Vagina (tissue), 2 donors: ENCODE measurements at regions not wholly inside any gene's neighbourhood (a gene's known extent, or its start where the extent isn't known, plus 50 kb on each side); places are given as distances from the start of the nearest gene placed in this dataset.

Experiments used
- DNase-seq, 2 donors: peaks; one replicate each; pipeline ENCODE4 v3.0.0-alpha.2; 2017; ENCODE audit errors: extremely low spot score in 2 of 2
- H3K27ac ChIP-seq: fragments of 200-600 bp; sonication (generic); one replicate; pipeline ENCODE4 v1.5.1; 2019
- H3K27me3 ChIP-seq: fragments of 200-600 bp; sonication (generic); one replicate; pipeline ENCODE4 v1.5.1; 2019
- H3K36me3 ChIP-seq, 2 donors: fragments of 200-600 bp; sonication (generic); one replicate each; pipeline ENCODE4 v1.5.1; 2017 to 2019
- H3K4me1 ChIP-seq: fragments of 200-600 bp; sonication (generic); one replicate; pipeline ENCODE4 v1.5.1; 2019
- H3K4me3 ChIP-seq, 2 donors: fragments of 200-600 bp; sonication (generic); 1 replicate in 1 of 2; 2 replicates in 1 of 2; pipeline ENCODE4 v1.5.1; 2016 to 2019
- H3K9me3 ChIP-seq: fragments of 200-600 bp; sonication (generic); one replicate; pipeline ENCODE4 v1.5.1; 2019
- POLR2A ChIP-seq, 2 donors: fragments of 450-650 bp; IDR thresholded peaks; one replicate each; pipeline ENCODE4 v1.6.1; 2017; ENCODE audit warnings: antibody characterized with exemption in 2 of 2, mild to moderate bottlenecking in 2 of 2, moderate library complexity in 2 of 2
- POLR2AphosphoS5 ChIP-seq, 2 donors: sonication (generic); formaldehyde crosslinking; IDR thresholded peaks; one replicate each; pipeline ENCODE4 v1.9.0; 2017; ENCODE audit warnings: antibody characterized with exemption in 2 of 2, mild to moderate bottlenecking in 2 of 2, low read depth in 1 of 2; ENCODE audit not compliant: insufficient read depth in 1 of 2
- intact Hi-C: fragments of 100-400 bp; cut with DNase I; formaldehyde crosslinking; loops from one replicate; pipeline ENCODE4 v1.15.1; 2023
- TF ChIP-seq, protein P1 (sequence below), 3 experiments: fragments of 450-650 bp in 2 of 3; fragments of 200-600 bp in 1 of 3; sonication (generic) in 1 of 3; IDR thresholded peaks; one replicate each; pipeline ENCODE4 v1.5.1; 2017 to 2019; ENCODE audit warnings: antibody characterized with exemption in 3 of 3, mild to moderate bottlenecking in 2 of 3, moderate library complexity in 2 of 3

DNA sequence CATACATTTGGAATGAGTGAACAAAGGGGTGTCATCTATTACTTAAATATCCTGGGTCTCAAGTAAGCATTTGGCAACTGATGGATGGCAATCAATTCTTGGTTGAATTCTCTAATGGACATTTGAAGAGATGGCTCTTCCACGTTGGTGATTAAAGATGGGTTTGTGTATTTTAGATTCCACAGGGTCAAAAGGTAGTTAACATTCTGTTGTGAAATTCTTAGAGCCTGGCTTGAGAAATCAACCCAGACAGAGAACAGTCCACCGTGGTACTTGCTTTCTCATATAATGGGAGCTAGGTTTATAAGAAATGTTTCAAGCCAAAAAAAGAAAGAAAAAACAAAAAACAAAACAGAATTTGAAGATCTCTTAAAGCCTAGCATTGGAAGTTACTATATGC is 355.9 kb upstream of the PITX2 start:
- TF ChIP-seq POLR2A (IDR thresholded peaks at IDR 0.05) = no peak
- no peak for TF ChIP-seq POLR2AphosphoS5 (IDR thresholded peaks at IDR 0.05; ENCODE audit: insufficient read depth in 1 of 2, low read depth in 1 of 2)
- TF ChIP-seq, protein P1, sequence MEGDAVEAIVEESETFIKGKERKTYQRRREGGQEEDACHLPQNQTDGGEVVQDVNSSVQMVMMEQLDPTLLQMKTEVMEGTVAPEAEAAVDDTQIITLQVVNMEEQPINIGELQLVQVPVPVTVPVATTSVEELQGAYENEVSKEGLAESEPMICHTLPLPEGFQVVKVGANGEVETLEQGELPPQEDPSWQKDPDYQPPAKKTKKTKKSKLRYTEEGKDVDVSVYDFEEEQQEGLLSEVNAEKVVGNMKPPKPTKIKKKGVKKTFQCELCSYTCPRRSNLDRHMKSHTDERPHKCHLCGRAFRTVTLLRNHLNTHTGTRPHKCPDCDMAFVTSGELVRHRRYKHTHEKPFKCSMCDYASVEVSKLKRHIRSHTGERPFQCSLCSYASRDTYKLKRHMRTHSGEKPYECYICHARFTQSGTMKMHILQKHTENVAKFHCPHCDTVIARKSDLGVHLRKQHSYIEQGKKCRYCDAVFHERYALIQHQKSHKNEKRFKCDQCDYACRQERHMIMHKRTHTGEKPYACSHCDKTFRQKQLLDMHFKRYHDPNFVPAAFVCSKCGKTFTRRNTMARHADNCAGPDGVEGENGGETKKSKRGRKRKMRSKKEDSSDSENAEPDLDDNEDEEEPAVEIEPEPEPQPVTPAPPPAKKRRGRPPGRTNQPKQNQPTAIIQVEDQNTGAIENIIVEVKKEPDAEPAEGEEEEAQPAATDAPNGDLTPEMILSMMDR (IDR thresholded peaks at IDR 0.05) = no peak
- intact Hi-C loops = no loop called here

DNA sequence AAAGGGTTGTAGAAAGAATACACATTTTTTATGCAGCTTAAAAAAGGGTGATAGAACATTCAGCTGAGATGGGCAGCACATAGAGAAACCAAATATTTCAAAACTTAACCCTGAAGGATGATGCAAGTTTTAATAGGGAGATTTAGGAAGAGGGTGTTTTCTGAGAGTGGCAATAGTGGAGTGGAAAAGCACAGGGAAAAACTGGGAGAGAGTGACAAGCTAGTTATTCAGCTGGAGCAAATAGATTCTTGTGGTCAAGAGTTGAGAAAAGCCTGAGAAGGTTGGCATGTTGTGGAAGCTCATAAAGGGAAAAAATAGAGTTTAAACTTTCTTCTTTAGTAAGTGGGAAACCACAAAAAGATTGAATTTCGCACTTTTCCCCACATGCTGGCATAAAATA is 359.6 kb upstream of the PITX2 start:
- TF ChIP-seq, protein P1 (IDR thresholded peaks at IDR 0.05) = no peak
- TF ChIP-seq POLR2AphosphoS5 (IDR thresholded peaks at IDR 0.05; ENCODE audit: insufficient read depth in 1 of 2, low read depth in 1 of 2) (no peak), POLR2A (IDR thresholded peaks at IDR 0.05) (no peak)
- intact Hi-C loops = no loop called here
- DNase-seq = no peak
- Histone ChIP-seq H3K4me3 (no peak overlapping the region), H3K36me3 (no peaks in the 10 kb centered on the region), H3K4me1 (no peaks in the 10 kb centered on the region), H3K9me3 (no peaks in the 10 kb centered on the region), H3K27ac (no peak overlapping the region), H3K27me3 (no peaks in the 10 kb centered on the region)

More for the DNA sequence above, 355.9 kb upstream of the PITX2 start:
- no peaks in the 10 kb centered on the region for H3K27me3 ChIP-seq
- no peaks in the 10 kb centered on the region for H3K36me3 ChIP-seq
- H3K4me1 ChIP-seq = no peaks in the 10 kb centered on the region
- H3K27ac ChIP-seq = no peak overlapping the region
- DNase-seq = no peak
- no peaks in the 10 kb centered on the region for H3K9me3 ChIP-seq
- H3K4me3 ChIP-seq = no peak overlapping the region

DNA sequence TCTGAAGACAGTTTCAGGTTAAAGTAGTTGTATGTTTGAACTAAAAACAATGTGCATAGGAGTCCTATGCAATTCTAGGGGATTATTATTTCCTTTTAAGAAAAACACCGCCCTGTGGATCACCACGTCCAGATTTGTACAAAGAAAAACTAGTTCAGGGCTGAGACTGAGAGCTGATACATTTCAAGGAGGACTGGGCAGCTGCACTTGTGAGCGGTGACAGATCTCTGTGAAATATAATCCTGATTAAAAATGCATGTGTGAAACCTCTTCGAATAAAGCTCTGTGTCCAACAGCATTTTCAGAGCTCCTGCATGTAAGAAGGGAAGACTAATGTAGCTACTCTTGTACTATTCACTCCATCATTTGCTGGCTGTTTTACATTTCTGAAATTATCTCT is 365.8 kb upstream of the PITX2 start:
- no peaks in the 10 kb centered on the region for H3K36me3 ChIP-seq
- intact Hi-C loops = no loop called here
- H3K4me3 ChIP-seq = no peak overlapping the region
- no peak for TF ChIP-seq POLR2A (IDR thresholded peaks at IDR 0.05)
- no peak for TF ChIP-seq POLR2AphosphoS5 (IDR thresholded peaks at IDR 0.05; ENCODE audit: insufficient read depth in 1 of 2, low read depth in 1 of 2)
- TF ChIP-seq, protein P1 (IDR thresholded peaks at IDR 0.05) = no peak
- DNase-seq = no peak
- no peak overlapping the region for H3K27ac ChIP-seq
- no peaks in the 10 kb centered on the region for H3K4me1 ChIP-seq
- H3K27me3 ChIP-seq = no peaks in the 10 kb centered on the region
- H3K9me3 ChIP-seq = no peaks in the 10 kb centered on the region

DNA sequence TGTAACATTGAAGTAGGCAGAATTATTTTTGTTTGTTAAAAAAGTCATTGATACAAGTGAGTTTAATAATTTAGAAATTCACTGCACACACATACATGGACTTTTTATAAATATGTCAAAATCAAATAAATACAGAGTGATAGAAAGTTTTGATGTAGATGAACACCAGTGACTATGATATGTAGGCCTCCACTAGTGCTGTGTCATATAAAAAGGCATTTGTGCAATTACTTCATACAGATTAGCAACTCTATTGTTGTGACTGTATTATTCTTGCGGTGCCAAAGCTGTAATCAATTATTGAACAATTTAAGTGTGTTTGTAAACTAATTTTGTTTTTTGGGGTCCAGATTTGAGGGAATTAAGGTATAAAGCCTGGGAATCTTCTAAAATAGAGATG is 366.2 kb upstream of the PITX2 start:
- intact Hi-C loops = no loop called here
- Histone ChIP-seq H3K4me3 (no peak overlapping the region), H3K27ac (no peak overlapping the region), H3K9me3 (no peaks in the 10 kb centered on the region), H3K4me1 (no peaks in the 10 kb centered on the region), H3K27me3 (no peaks in the 10 kb centered on the region), H3K36me3 (no peaks in the 10 kb centered on the region)
- no peak for DNase-seq
- TF ChIP-seq POLR2AphosphoS5 (IDR thresholded peaks at IDR 0.05; ENCODE audit: insufficient read depth in 1 of 2, low read depth in 1 of 2) = no peak
- TF ChIP-seq POLR2A (IDR thresholded peaks at IDR 0.05) = no peak
- TF ChIP-seq, protein P1 (IDR thresholded peaks at IDR 0.05) = no peak

DNA sequence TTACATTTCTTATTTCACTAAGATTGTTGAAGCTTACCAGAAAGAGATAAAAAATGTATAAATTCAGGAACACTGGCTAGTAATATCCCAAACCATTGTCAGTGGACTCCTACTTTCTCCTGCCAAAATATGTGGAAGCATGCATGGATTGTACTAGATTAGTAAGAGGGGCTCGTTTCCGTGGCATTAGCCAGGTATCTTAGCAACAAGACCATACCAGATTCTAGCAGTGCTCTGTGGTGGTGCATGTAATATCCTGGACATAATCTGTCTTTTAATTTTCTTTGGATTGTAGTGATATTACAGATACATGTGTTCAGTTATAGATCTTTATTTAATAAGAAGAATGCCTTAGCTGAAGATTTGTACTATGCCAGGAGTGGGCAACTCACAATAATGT is 371.9 kb upstream of the PITX2 start:
- Histone ChIP-seq H3K4me1 (no peaks in the 10 kb centered on the region), H3K36me3 (no peaks in the 10 kb centered on the region), H3K27ac (no peak overlapping the region), H3K27me3 (no peaks in the 10 kb centered on the region), H3K9me3 (no peaks in the 10 kb centered on the region), H3K4me3 (no peak overlapping the region)
- no peak for DNase-seq
- TF ChIP-seq POLR2A (IDR thresholded peaks at IDR 0.05) (no peak), POLR2AphosphoS5 (IDR thresholded peaks at IDR 0.05; ENCODE audit: insufficient read depth in 1 of 2, low read depth in 1 of 2) (no peak)
- TF ChIP-seq, protein P1 (IDR thresholded peaks at IDR 0.05) = no peak
- intact Hi-C loops = no loop called here
